Endodermal cell (in vitro differentiated cells): ENCODE measurements at regions not wholly inside any gene's neighbourhood (a gene's known extent, or its start where the extent isn't known, plus 50 kb on each side); places are given as distances from the start of the nearest gene placed in this dataset.

Source experiments
- DNase-seq: peaks from one replicate; pipeline ENCODE4 v3.0.0-alpha.2; 2017
- H3K27ac ChIP-seq: 2 replicates; pipeline ENCODE4 v1.5.1; 2013; ENCODE audit warnings: mild to moderate bottlenecking, low read depth, low read length, moderate library complexity
- H3K27me3 ChIP-seq: 2 replicates; pipeline ENCODE4 v1.6.1; 2013; ENCODE audit warnings: mild to moderate bottlenecking, low read length, moderate library complexity; ENCODE audit not compliant: insufficient read depth, control insufficient read depth, poor library complexity, severe bottlenecking
- H3K36me3 ChIP-seq: 2 replicates; pipeline ENCODE4 v1.7.0; 2013; ENCODE audit warnings: mild to moderate bottlenecking, low read length, moderate library complexity; ENCODE audit not compliant: control insufficient read depth, insufficient read depth
- H3K4me1 ChIP-seq: one replicate; pipeline ENCODE4 v1.7.0; 2013; ENCODE audit warnings: low read length; ENCODE audit not compliant: control insufficient read depth, insufficient read depth
- H3K4me3 ChIP-seq: 2 replicates; pipeline ENCODE4 v1.5.1; 2013; ENCODE audit warnings: mild to moderate bottlenecking, low read length, moderate library complexity
- H3K9ac ChIP-seq: 2 replicates; pipeline ENCODE4 v1.6.1; 2013; ENCODE audit warnings: mild to moderate bottlenecking, low read length, moderate library complexity; ENCODE audit not compliant: poor library complexity, severe bottlenecking; ENCODE audit errors: extremely low read depth
- H3K9me3 ChIP-seq: 2 replicates; pipeline ENCODE4 v1.6.1; 2013; ENCODE audit warnings: mild to moderate bottlenecking, low read length, moderate library complexity; ENCODE audit not compliant: control insufficient read depth
- H3K27ac Mint-ChIP-seq: 2 replicates; pipeline ENCODE4 v1.8.0; 2020; ENCODE audit warnings: mixed read lengths
- H3K27me3 Mint-ChIP-seq: 2 replicates; pipeline ENCODE4 v1.8.0; 2021; ENCODE audit warnings: mild to moderate bottlenecking, mixed read lengths; ENCODE audit not compliant: insufficient read depth
- H3K36me3 Mint-ChIP-seq: 2 replicates; pipeline ENCODE4 v1.8.0; 2020; ENCODE audit warnings: low read depth, mixed read lengths
- H3K4me1 Mint-ChIP-seq: 2 replicates; pipeline ENCODE4 v1.8.0; 2020; ENCODE audit warnings: mixed read lengths
- H3K4me3 Mint-ChIP-seq: 2 replicates; pipeline ENCODE4 v1.8.0; 2020; ENCODE audit warnings: mild to moderate bottlenecking, moderate library complexity, mixed read lengths
- H3K9me3 Mint-ChIP-seq: 2 replicates; pipeline ENCODE4 v1.8.0; 2020; ENCODE audit warnings: mild to moderate bottlenecking, mixed read lengths
- CTCF ChIP-seq: fragments of 200-600 bp; sonication (generic); conservative IDR thresholded peaks from 2 replicates; pipeline ENCODE4 v1.5.0; 2021; ENCODE audit warnings: antibody characterized with exemption, mild to moderate bottlenecking
- WGBS, 2 experiments: methylation state at CpG; one replicate each; pipeline versions ENCODE4 v1.1.5 to v1.1.7; 2013; ENCODE audit warnings: missing lambda C conversion rate in 2 of 2, mixed read lengths in 1 of 2; ENCODE audit not compliant: insufficient coverage in 1 of 2, insufficient read length in 1 of 2; 5-methylcytosine and 5-hydroxymethylcytosine counted together

- Mint-ChIP-seq H3K4me3 (no peak overlapping the region), H3K27ac (no peak overlapping the region), H3K9me3 (peaks cover 13% of the 10 kb centered on the region), H3K27me3 (peaks cover 4% of the 10 kb centered on the region), H3K36me3 (no peaks in the 10 kb centered on the region), H3K4me1 (no peaks in the 10 kb centered on the region)
- no peaks in the 10 kb centered on the region for H3K36me3 ChIP-seq
- no peak overlapping the region for H3K27ac ChIP-seq
- peaks cover 8% of the 10 kb centered on the region for H3K9me3 ChIP-seq
- no peak overlapping the region for H3K9ac ChIP-seq
- no peak for TF ChIP-seq CTCF
- no peak for DNase-seq
- 95 to 100% methylated on average over 1 to 3 of the region's 3 CpGs for WGBS, 2 experiments
- H3K27me3 ChIP-seq, result no peaks in the 10 kb centered on the region
- H3K4me3 ChIP-seq, result no peak overlapping the region
- H3K4me1 ChIP-seq, result no peaks in the 10 kb centered on the region
These were observed 159.9 kb downstream of the LINC00237 start for GRCh38 chr20:20946122-20946759.

GRCh38 chr20:20941468-20941889, 164.7 kb downstream of the LINC00237 start:
- H3K9ac ChIP-seq, result no peak overlapping the region
- Mint-ChIP-seq H3K4me1 (no peaks in the 10 kb centered on the region), H3K27ac (no peak overlapping the region), H3K27me3 (no peaks in the 10 kb centered on the region), H3K4me3 (no peak overlapping the region), H3K9me3 (peaks cover 10% of the 10 kb centered on the region), H3K36me3 (no peaks in the 10 kb centered on the region)
- H3K9me3 ChIP-seq, result peaks cover 7% of the 10 kb centered on the region
- no peaks in the 10 kb centered on the region for H3K27me3 ChIP-seq
- no peak for TF ChIP-seq CTCF
- H3K36me3 ChIP-seq, result no peaks in the 10 kb centered on the region
- H3K4me1 ChIP-seq, result no peaks in the 10 kb centered on the region
- DNase-seq, result no peak
- no peak overlapping the region for H3K4me3 ChIP-seq
- 91 to 100% methylated on average over 1 to 2 of the region's 2 CpGs for WGBS, 2 experiments
- H3K27ac ChIP-seq, result no peak overlapping the region

- Histone ChIP-seq H3K27me3 (no peaks in the 10 kb centered on the region), H3K4me1 (no peaks in the 10 kb centered on the region), H3K9me3 (no peaks in the 10 kb centered on the region), H3K36me3 (no peaks in the 10 kb centered on the region), H3K27ac (no peak overlapping the region), H3K9ac (no peak overlapping the region), H3K4me3 (no peak overlapping the region)
- TF ChIP-seq CTCF, result no peak
- Mint-ChIP-seq H3K9me3 (no peaks in the 10 kb centered on the region), H3K27ac (no peak overlapping the region), H3K27me3 (peaks cover 3% of the 10 kb centered on the region), H3K4me3 (no peak overlapping the region), H3K36me3 (no peaks in the 10 kb centered on the region), H3K4me1 (no peaks in the 10 kb centered on the region)
- DNase-seq, result no peak
- 89 to 100% methylated on average over 3 of the region's 3 CpGs for WGBS, 2 experiments
These were observed 167.2 kb downstream of the LINC00237 start for GRCh38 chr20:20939006-20939405.
